ENCODE measurements at regions not wholly inside any gene's neighbourhood (a gene's known extent, or its start where the extent isn't known, plus 50 kb on each side); places are given as distances from the start of the nearest gene placed in this dataset.

DNA sequence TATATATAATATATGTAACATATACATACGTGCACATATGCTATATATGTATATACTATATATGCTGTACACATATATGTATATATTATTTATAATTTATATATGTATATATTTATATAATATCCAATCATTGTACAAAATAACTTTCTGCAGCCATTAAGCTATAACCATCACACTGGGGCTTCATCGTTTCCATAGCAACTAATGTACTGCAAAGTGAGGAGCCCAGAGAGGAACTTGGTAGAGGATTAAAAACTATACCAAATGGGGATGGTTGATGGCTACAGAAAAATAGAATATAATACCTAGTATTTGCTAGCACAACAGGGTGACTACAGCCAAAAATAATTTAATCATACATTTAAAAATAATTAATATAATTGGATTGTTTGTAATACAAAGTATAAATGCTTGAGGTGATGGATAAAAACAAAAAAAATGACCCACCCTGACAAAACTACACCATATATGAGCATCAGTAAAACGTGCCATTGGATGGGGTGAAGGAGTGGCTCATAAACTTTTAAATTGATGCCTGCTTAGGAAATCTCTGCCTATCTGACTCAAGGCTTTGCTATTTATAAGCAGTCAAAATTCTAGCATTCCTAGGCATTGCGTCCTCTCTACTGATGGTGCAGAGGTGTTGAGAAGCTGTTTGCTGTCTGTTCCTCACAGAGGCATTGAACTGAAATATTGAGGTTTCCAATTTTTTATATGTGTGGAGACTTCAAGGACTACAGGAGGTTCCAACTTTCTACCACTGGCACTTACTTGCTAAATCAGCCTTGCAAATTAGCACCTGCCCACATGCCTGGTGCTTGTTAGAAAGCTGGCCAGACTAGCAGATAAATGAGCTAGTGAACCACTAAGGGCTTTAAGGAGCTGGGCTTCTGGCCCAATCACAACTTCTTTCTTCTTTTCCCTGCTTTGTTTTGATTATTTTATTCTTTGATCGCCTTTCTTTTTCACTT, 190.1 kb downstream of the SCP2D1 start:
- no peak for ATAC-seq
- no peak for DNase-seq (ENCODE audit: low spot score in 2 of 2)
- Mint-ChIP-seq H3K27ac (no peak overlapping the region), H3K4me1 (no peaks in the 10 kb centered on the region), H3K36me3 (no peaks in the 10 kb centered on the region), H3K9me3 (no peaks in the 10 kb centered on the region), H3K4me3 (no peak overlapping the region)

DNA sequence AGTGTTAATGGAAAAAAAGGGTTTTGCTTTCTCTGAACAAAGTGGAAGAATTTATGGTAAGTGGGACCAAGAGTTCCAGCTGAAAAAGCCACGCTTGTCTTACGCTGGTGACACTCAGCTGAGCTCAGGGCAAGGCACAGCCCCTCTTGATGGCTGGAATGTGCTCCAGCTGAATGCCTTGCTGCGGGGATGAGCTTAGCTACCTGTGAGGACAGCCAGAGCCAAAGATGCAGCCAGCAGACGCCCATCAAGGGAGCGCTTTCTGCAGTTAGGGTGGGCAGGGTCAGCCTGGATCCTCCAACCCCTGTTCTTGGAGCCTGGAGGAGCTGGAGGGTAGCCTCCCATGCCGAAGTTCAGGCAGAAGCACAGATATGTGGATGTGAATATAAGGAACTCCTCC, 191.4 kb downstream of the SCP2D1 start:
- no peak overlapping the region for H3K27ac Mint-ChIP-seq
- H3K4me3 Mint-ChIP-seq: no peak overlapping the region
- H3K36me3 Mint-ChIP-seq: no peaks in the 10 kb centered on the region
- H3K4me1 Mint-ChIP-seq: no peaks in the 10 kb centered on the region
- no peak for ATAC-seq
- no peak for DNase-seq (ENCODE audit: low spot score in 2 of 2)
- no peaks in the 10 kb centered on the region for H3K9me3 Mint-ChIP-seq

DNA sequence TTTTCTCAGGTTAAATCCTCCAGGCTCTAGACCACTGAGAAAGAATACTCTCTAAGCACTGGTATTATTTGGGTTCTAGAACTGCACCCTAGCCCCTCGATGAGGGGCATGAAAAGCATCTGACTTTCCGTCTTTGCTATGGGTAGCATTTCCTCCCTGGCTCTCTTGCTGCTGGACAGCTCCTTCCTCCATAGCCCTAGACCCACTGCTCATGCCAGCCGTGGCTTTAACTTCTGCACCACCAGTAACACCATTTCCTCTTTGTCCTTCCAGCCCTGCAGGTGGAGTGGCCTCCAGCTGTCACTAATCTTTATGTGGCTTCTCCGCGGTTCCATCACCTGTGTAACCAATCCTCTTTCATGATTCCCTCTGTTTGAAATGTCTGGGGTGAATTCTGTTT, 194.9 kb downstream of the SCP2D1 start:
- Mint-ChIP-seq H3K4me1 (no peaks in the 10 kb centered on the region), H3K9me3 (no peaks in the 10 kb centered on the region), H3K36me3 (no peaks in the 10 kb centered on the region), H3K4me3 (no peak overlapping the region), H3K27ac (no peak overlapping the region)
- no peak for ATAC-seq
- no peak for DNase-seq (ENCODE audit: low spot score in 2 of 2)

DNA sequence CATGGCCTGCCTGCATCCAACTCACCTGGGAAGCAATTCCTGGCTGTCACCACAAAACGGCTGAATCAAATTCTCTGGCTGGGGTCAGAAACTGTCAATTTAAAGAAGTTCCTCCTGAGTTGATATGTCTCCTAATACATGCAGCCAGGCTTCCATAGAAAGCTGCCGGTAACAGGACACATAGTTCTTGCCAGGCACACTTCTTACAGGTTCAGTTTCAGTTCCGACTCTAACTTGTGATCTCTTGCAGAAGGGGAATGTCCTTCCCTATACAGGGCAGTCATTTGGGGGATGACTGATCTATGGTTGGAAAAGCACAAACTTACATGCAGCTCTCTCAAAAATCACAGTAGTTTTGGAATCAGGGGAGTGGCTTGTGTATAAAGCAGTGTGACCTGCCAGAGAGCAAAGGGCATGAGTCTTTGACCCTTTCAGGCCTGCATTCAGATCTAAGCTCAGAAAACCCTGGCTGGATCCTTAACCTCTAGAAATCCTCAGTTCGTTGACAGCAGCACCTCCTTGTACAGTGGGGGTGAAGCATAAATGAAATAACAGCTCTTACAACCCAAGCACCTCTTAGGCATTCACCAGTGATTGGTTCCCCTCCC, 195.6 kb downstream of the SCP2D1 start:
- ATAC-seq (no peak), DNase-seq (ENCODE audit: low spot score in 2 of 2) (no peak)
- no peaks in the 10 kb centered on the region for H3K36me3 Mint-ChIP-seq
- H3K27ac Mint-ChIP-seq: no peak overlapping the region
- no peak overlapping the region for H3K4me3 Mint-ChIP-seq
- H3K4me1 Mint-ChIP-seq: no peaks in the 10 kb centered on the region
- no peaks in the 10 kb centered on the region for H3K9me3 Mint-ChIP-seq

DNA sequence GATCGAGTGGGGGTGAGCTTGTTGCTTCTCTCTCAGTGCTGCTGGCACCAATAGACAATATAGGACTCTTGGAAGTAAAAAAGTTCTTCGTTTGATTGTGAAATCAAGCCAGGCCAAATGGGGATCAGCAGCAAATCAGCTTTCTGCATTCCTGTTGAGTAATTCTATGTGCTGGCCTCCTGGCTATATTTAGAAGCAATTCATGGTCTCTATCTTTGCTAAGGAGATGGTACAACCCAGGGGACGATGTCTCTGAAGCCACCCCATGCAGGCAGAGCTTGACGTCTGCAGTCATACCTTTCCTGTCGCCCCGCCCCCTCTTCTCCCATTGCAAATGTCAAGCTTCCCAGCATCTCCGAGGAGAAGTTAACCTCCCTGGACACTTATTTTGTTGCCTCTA, 199.1 kb downstream of the SCP2D1 start:
- Mint-ChIP-seq H3K4me3 (no peak overlapping the region), H3K4me1 (no peaks in the 10 kb centered on the region), H3K36me3 (no peaks in the 10 kb centered on the region), H3K9me3 (no peaks in the 10 kb centered on the region), H3K27ac (no peak overlapping the region)
- ATAC-seq (no peak), DNase-seq (ENCODE audit: low spot score in 2 of 2) (no peak)

DNA sequence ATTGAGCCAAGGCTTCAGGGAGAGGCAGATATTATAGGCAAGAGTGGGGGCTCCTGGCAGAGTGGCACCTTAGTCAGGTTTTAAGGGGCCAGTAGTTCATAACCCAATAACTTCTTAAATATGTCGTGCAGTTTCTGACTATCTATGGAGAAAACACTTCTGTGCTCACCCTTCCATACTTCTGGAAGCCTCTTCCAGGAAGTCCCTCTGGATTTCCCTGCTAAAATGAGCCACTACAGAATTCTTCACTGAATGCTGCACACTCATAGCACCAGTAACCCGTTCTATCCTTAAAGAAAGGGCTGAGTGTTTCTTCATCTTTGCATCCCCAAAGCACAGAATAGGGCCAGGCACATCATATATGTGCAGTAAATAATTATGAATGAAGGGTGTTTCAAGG, 198.5 kb upstream of the SLC24A3 start:
- Mint-ChIP-seq H3K27ac (no peak overlapping the region), H3K9me3 (no peaks in the 10 kb centered on the region)

DNA sequence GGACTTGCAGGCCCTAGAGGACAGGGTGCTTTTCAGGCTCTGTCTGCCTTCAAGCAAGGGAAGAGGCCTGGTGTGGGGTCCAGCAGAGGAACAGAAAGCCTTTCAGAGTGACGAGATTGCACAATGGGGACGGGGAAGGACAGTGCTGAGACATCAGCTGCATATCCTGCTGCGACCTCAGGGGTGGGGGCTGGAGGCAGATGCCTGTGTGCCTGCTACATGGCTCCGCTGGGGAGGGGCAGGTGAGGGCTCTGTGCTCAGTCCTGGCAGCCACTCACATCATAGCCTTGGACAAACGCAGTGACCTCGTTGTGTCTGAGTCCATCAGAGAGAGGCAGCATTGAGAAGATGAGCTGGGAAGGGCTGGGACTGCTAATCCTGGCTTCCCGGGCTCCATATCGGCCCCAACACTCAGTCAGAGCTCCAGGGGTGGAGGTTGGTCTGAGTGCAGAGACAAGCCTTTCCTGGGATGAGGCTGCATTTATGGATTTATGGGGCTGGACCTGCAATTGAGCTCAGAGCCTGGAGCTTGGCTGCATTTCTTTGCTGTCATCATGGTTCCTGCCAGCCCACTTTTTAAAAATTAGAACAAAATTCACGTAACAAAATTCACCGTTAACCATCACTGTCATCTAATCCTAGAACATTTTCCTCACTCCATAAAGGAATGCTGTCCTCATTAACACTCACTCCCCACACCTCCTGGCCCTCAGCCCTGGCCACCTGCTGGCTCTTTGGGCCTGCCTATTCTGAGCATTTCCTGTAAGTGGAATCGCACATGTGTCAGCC, 196.9 kb upstream of the SLC24A3 start:
- ATAC-seq: no peak
- no peaks in the 10 kb centered on the region for H3K4me1 Mint-ChIP-seq

More for the DNA sequence above, 198.5 kb upstream of the SLC24A3 start:
- ATAC-seq (no peak), DNase-seq (ENCODE audit: low spot score in 2 of 2) (no peak)
- H3K36me3 Mint-ChIP-seq: no peaks in the 10 kb centered on the region
- H3K4me3 Mint-ChIP-seq: no peak overlapping the region
- no peaks in the 10 kb centered on the region for H3K4me1 Mint-ChIP-seq

DNA sequence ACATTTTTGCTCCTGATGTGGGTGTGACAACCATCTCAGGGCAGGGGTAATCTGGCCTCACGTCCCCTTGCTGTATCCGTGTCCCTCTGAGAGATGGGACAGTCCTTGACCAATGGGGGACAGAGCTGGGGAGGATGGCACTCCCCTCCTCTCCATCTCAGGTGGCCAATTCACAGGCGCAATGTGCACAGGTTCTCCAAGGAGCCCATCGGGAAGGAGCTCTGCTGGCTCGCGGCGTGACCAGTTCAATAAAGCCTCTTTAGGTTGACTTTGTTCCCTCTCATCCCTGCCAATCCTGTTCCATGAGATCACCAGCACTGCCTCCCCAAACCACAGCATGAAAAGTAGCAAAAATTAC, 196.3 kb upstream of the SLC24A3 start:
- no peak for ATAC-seq
- no peak overlapping the region for H3K4me3 Mint-ChIP-seq
- no peaks in the 10 kb centered on the region for H3K9me3 Mint-ChIP-seq
- no peak for DNase-seq (ENCODE audit: low spot score in 2 of 2)
- no peaks in the 10 kb centered on the region for H3K4me1 Mint-ChIP-seq
- no peak overlapping the region for H3K27ac Mint-ChIP-seq
- no peaks in the 10 kb centered on the region for H3K36me3 Mint-ChIP-seq

More for the DNA sequence above, 196.9 kb upstream of the SLC24A3 start:
- no peak for DNase-seq (ENCODE audit: low spot score in 2 of 2)
- no peak overlapping the region for H3K4me3 Mint-ChIP-seq
- no peak overlapping the region for H3K27ac Mint-ChIP-seq
- H3K9me3 Mint-ChIP-seq: no peaks in the 10 kb centered on the region
- H3K36me3 Mint-ChIP-seq: no peaks in the 10 kb centered on the region

DNA sequence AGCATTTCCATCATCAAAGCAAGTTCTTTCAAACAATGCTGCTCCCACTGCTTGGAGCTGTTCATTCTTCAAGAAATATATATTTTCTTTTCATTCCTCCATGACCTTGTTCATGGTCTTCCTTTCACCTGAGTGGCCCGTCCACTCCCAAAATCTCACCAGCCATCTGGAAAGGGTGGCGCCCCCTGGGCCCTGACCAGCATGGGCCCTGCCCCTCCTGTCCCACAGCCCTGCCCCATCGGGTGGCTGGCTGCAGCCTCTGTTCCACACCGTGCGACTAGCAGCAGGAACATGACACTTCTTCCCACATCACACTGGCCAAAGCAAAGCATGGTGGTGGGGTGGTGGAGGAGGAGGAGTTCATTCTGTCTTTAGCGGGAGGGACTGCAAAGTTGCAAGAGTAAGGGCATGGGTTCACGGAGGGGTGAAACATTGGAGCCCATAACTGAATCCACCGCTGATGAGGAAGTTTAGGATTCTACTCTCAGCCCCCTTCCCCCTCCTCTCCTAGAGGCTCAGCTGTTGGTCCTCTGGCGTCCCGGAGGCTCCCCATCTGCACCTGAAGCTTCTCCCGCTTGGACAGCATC, 195.2 kb upstream of the SLC24A3 start:
- Mint-ChIP-seq H3K9me3 (no peaks in the 10 kb centered on the region), H3K27ac (no peak overlapping the region), H3K4me3 (no peak overlapping the region), H3K4me1 (no peaks in the 10 kb centered on the region), H3K36me3 (no peaks in the 10 kb centered on the region)
- ATAC-seq: no peak
- no peak for DNase-seq (ENCODE audit: low spot score in 2 of 2)

DNA sequence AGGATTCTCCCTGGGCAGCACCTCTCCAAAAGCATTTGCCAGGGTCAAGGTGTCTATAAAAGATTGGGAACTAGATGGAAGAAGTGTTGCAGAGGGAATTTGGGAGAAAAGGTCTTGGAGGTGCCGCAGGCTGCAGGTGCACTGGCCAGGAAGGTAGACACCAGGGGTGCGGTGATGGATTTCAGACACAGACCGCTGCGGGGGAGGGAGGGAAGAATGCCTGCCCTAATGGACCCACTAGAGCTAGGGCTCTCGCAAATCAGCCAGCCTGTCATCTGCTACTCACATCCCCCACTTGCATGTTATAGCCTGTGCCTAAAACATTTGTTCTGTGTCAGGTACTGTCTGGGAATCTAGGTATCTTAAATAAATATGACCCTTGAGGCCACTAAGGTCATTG, 193.6 kb upstream of the SLC24A3 start:
- H3K4me1 Mint-ChIP-seq: no peaks in the 10 kb centered on the region
- H3K27ac Mint-ChIP-seq: no peak overlapping the region
- H3K4me3 Mint-ChIP-seq: no peak overlapping the region
- DNase-seq (ENCODE audit: low spot score in 2 of 2): no peak
- no peak for ATAC-seq
- no peaks in the 10 kb centered on the region for H3K9me3 Mint-ChIP-seq
- no peaks in the 10 kb centered on the region for H3K36me3 Mint-ChIP-seq

DNA sequence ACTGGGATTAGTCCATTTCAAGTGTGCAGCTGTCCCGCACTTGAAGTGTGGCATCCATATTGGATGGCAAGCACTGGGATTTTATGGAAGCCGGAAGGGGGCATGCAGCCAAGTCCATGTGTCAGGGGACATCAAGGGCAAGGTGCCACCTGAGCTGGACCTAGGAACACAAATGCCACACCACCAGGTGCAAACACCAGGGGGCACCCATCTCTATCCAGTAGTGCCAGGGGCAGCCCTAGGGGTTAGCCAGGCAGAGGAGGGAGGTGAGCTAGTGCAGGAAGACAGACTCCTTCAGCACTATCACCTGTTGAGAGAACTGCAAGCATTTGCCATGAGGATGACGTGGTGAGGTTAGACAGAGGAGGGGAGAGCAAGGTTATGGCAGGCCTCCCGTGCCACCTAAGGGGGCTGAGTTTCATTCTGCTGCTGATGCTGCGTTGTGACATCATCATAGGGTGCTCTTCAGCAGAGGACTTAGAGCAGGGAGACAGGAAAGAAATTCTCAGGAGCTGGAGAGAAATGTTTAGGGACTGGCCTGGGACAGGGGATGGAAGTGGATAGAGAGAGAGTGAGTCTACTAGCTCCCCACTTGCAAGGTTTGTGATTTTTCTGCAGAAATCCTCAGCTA, 192.6 kb upstream of the SLC24A3 start:
- ATAC-seq (no peak), DNase-seq (ENCODE audit: low spot score in 2 of 2) (no peak)
- Mint-ChIP-seq H3K4me3 (no peak overlapping the region), H3K36me3 (no peaks in the 10 kb centered on the region), H3K9me3 (no peaks in the 10 kb centered on the region), H3K4me1 (no peaks in the 10 kb centered on the region), H3K27ac (no peak overlapping the region)

DNA sequence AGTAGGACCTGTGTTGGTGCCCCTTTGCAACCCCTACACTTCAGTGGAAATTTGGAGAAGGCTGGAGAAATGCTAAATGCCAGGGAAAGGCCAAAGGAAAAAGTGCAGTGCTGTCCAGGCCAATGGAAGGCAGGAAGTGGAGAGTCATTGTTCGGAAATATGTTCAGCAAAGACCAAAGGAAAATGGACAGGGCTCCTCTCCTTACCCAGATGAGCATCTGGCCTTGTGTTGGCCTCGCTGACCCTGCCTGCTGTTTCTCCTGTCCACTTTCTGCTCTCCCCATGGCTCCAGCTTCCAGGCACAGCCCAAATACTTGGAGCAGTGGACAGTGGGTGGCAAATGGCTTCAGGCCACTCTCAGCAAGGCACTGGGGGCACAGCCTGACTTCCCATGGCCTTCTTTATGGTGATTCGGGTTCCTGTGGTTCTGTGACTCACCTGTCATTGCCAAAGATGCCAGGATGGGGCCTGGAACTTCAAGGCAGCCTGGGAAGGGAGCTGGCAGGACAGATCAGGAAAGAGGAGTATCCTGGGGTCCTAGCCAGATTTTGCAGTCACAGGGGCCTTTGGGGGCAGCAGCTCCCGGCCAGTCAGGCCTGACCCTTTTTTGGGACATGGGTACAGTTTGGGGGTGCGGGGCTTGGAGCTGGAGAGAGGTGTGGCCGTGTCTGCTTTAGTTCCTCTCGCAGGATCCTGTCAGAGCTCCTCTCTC, 190.9 kb upstream of the SLC24A3 start:
- no peak for ATAC-seq
- Mint-ChIP-seq H3K9me3 (no peaks in the 10 kb centered on the region), H3K4me3 (no peak overlapping the region), H3K4me1 (no peaks in the 10 kb centered on the region), H3K36me3 (no peaks in the 10 kb centered on the region), H3K27ac (no peak overlapping the region)
- no peak for DNase-seq (ENCODE audit: low spot score in 2 of 2)

DNA sequence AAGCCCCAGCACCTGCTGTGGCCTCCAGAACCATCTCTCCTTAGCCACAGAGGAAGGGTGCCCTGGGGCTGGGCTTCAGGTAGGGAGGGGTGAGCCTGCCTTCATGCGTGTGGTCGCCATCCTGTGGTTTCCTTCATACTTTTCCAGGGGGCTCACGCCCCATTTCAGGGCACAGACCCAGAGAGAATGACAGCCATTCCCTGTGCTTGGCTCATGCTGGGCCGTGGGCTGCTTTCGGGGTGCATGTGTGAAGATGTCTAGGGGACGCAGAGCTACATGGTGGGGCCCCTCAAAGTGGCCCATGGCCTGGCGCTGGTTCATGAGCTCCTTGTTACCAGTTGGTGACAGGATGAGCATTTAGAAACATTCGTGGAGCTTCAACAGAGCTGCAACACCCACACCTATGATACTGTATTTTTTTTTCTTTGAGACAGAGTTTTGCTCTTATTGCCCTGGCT, 190.3 kb upstream of the SLC24A3 start:
- no peak overlapping the region for H3K27ac Mint-ChIP-seq
- ATAC-seq (no peak), DNase-seq (ENCODE audit: low spot score in 2 of 2) (no peak)
- H3K36me3 Mint-ChIP-seq: no peaks in the 10 kb centered on the region
- H3K4me3 Mint-ChIP-seq: no peak overlapping the region
- H3K9me3 Mint-ChIP-seq: no peaks in the 10 kb centered on the region
- H3K4me1 Mint-ChIP-seq: no peaks in the 10 kb centered on the region

DNA sequence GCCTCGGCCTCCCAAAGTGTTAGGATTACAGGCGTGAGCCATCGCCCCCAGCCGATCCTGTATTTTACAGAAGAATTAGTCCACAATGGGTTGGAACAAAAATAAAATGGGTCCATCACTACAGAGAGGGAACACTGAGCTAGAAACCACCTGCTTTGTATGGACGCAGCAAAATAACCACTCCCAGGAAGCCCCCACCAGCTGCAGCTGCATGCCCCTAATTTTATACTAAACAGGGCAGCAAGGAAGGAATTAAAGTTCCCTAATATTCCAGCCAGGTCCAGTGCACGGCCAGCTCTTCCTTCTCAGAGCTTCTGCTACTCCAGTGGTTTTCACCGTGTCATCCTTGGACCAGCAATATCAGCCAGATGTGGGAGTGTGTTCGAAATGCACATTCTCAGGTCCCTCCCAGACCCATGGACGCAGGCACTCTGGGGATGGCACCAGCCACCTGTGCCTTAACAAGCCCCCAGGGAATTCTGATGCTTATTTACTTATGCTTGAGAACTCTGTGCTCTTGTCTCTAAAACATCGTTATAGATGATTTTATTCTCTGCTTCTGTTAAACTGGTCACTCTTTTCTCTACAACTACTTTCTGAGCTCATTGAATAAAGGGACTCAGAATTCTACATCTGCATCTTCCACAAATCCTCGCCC, 189.5 kb upstream of the SLC24A3 start:
- DNase-seq (ENCODE audit: low spot score in 2 of 2): no peak
- no peaks in the 10 kb centered on the region for H3K4me1 Mint-ChIP-seq
- H3K9me3 Mint-ChIP-seq: no peaks in the 10 kb centered on the region
- no peaks in the 10 kb centered on the region for H3K36me3 Mint-ChIP-seq
- no peak overlapping the region for H3K4me3 Mint-ChIP-seq
- H3K27ac Mint-ChIP-seq: no peak overlapping the region
- no peak for ATAC-seq

Data from stimulated activated effector memory CD8-positive, alpha-beta T cell treated with anti-CD3 and anti-CD28 coated beads, Interleukin-12 subunit alpha, Interleukin-12 subunit beta, amount 100 ng/mL, for 72 hours (primary cell).